Panc1 (cell line): ENCODE measurements at regions not wholly inside any gene's neighbourhood (a gene's known extent, or its start where the extent isn't known, plus 50 kb on each side); places are given as distances from the start of the nearest gene placed in this dataset.

Experiments used
- ATAC-seq: fragments of 200-7000 bp; cut with Tn5 transposase; 2 replicates; pipeline ENCODE4 v1.9.1; 2020; ENCODE audit warnings: mild to moderate bottlenecking, moderate library complexity
- BruUV-seq: library from RNA; stranded (reverse); fragments of 400-500 nt; replicated peaks from 2 replicates; lab custom pipeline; 2021; lab: Mats Ljungman, UMichigan
- CTCF ChIA-PET: fragments of 300-600 bp; sonication (Branson Sonifier 250); formaldehyde crosslinking; loops from one replicate; lab custom pipeline; 2022; ENCODE audit warnings: antibody characterized with exemption; lab: Charles Lee
- POLR2A ChIA-PET: fragments of 300-600 bp; sonication (Branson Sonifier 250); formaldehyde crosslinking; loops from one replicate; lab custom pipeline; 2022; ENCODE audit warnings: antibody characterized with exemption; lab: Charles Lee
- DNase-seq: peaks from one replicate; pipeline ENCODE4 v3.0.0-alpha.2; 2010; ENCODE audit warnings: low read depth, low spot score
- H3K27ac ChIP-seq: 2 replicates; pipeline ENCODE4 v1.5.1; 2011; ENCODE audit warnings: mild to moderate bottlenecking, low read length, inconsistent platforms
- H3K27me3 ChIP-seq: fragments of 200-500 bp; sonication (Bioruptor generic); 2 replicates; pipeline ENCODE4 v1.6.0; 2014; ENCODE audit warnings: low read length, inconsistent platforms; ENCODE audit not compliant: control insufficient read depth, insufficient read depth
- H3K36me3 ChIP-seq: fragments of 200-500 bp; sonication (Bioruptor generic); 2 replicates; pipeline ENCODE4 v1.5.1; 2014; ENCODE audit warnings: inconsistent platforms, mild to moderate bottlenecking, low read length, moderate library complexity; ENCODE audit not compliant: control insufficient read depth, insufficient read depth
- H3K4me1 ChIP-seq: 2 replicates; pipeline ENCODE4 v1.5.1; 2011; ENCODE audit warnings: inconsistent platforms, mild to moderate bottlenecking, low read length, moderate library complexity; ENCODE audit not compliant: control insufficient read depth, insufficient read depth
- H3K4me3 ChIP-seq, 2 experiments: 2 replicates each; pipeline ENCODE4 v1.5.1; 2011 to 2012; ENCODE audit warnings: low read depth in 2 of 2, low read length in 2 of 2, mild to moderate bottlenecking in 2 of 2, inconsistent platforms in 1 of 2, moderate library complexity in 1 of 2
- H3K9me3 ChIP-seq: fragments of 200-500 bp; sonication (Bioruptor generic); 2 replicates; pipeline ENCODE4 v1.5.1; 2014; ENCODE audit warnings: low read depth, mild to moderate bottlenecking, inconsistent platforms, low read length, moderate library complexity; ENCODE audit not compliant: control insufficient read depth, insufficient read depth
- CTCF ChIP-seq: fragments of 450-650 bp; IDR thresholded peaks from 2 replicates; pipeline ENCODE4 v1.5.1; 2017; ENCODE audit warnings: mild to moderate bottlenecking
- POLR2AphosphoS5 ChIP-seq: IDR thresholded peaks from 2 replicates; pipeline ENCODE4 v1.6.1; 2012; ENCODE audit warnings: mild to moderate bottlenecking, low read depth, low read length, moderate library complexity
- SIN3A ChIP-seq: IDR thresholded peaks from 2 replicates; pipeline ENCODE4 v1.6.1; 2012; ENCODE audit warnings: low read depth, mild to moderate bottlenecking, low read length, moderate library complexity, borderline replicate concordance; ENCODE audit not compliant: insufficient read depth
- TCF7L2 ChIP-seq: IDR thresholded peaks from 2 replicates; pipeline ENCODE4 v1.6.1; 2011; ENCODE audit warnings: mild to moderate bottlenecking, low read depth, low read length, inconsistent platforms
- in situ Hi-C: cut with HindIII; loops from 2 replicates; pipeline ENCODE4 v1.10.0; 2016; ENCODE audit warnings: low sequenced_read_pairs, low pct_unique_long_range_greater_than_20kb
- intact Hi-C: fragments of 100-400 bp; cut with micrococcal nuclease; formaldehyde crosslinking; loops from one replicate; pipeline ENCODE4 v1.10.0; 2022; ENCODE audit not compliant: unreplicated experiment
- TF ChIP-seq, protein P1 (sequence below), 2 experiments: IDR thresholded peaks; 2 replicates each; pipeline ENCODE4 v1.6.1; 2011 to 2012; ENCODE audit warnings: low read depth in 2 of 2, control low read depth in 1 of 2, low read length in 1 of 2, mild to moderate bottlenecking in 1 of 2, moderate library complexity in 1 of 2; ENCODE audit not compliant: insufficient read depth in 1 of 2

- Histone ChIP-seq H3K27me3 (0 out of 2 replicates have a peak, but pooled peaks cover 2% of the 10 kb centered on the region), H3K9me3 (no peaks in the 10 kb centered on the region), H3K4me1 (no peaks in the 10 kb centered on the region), H3K27ac (no peak overlapping the region), H3K36me3 (no peaks in the 10 kb centered on the region), H3K4me3 (no peak overlapping the region)
- DNase-seq (no peak), ATAC-seq (no peak)
- in situ Hi-C loops = no loop called here
- TF ChIP-seq CTCF (no peak), TCF7L2 (no peak), SIN3A (no peak), POLR2AphosphoS5 (no peak)
- TF ChIP-seq, protein P1, sequence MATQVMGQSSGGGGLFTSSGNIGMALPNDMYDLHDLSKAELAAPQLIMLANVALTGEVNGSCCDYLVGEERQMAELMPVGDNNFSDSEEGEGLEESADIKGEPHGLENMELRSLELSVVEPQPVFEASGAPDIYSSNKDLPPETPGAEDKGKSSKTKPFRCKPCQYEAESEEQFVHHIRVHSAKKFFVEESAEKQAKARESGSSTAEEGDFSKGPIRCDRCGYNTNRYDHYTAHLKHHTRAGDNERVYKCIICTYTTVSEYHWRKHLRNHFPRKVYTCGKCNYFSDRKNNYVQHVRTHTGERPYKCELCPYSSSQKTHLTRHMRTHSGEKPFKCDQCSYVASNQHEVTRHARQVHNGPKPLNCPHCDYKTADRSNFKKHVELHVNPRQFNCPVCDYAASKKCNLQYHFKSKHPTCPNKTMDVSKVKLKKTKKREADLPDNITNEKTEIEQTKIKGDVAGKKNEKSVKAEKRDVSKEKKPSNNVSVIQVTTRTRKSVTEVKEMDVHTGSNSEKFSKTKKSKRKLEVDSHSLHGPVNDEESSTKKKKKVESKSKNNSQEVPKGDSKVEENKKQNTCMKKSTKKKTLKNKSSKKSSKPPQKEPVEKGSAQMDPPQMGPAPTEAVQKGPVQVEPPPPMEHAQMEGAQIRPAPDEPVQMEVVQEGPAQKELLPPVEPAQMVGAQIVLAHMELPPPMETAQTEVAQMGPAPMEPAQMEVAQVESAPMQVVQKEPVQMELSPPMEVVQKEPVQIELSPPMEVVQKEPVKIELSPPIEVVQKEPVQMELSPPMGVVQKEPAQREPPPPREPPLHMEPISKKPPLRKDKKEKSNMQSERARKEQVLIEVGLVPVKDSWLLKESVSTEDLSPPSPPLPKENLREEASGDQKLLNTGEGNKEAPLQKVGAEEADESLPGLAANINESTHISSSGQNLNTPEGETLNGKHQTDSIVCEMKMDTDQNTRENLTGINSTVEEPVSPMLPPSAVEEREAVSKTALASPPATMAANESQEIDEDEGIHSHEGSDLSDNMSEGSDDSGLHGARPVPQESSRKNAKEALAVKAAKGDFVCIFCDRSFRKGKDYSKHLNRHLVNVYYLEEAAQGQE (IDR thresholded peaks at IDR 0.05; ENCODE audit: insufficient read depth in 1 of 2, low read depth in 2 of 2, low read length in 1 of 2) = no peak
- ChIA-PET CTCF (no interaction called here), POLR2A (no interaction called here)
- BruUV-seq = no TSS peak
- intact Hi-C loops = loop anchor here (10.0 kb wide), 2 partner anchors 89 to 579 kb away; no protein-coding TSS in a partner anchor
Observed at GRCh38 chr3:94246171-94246570, 183.3 kb downstream of the NSUN3 start.

GRCh38 chr3:94248042-94248441 lies 185.2 kb downstream of the NSUN3 start:
- BruUV-seq = no TSS peak
- Histone ChIP-seq H3K4me3 (no peak overlapping the region), H3K9me3 (no peaks in the 10 kb centered on the region), H3K36me3 (no peaks in the 10 kb centered on the region), H3K27ac (no peak overlapping the region), H3K4me1 (no peaks in the 10 kb centered on the region), H3K27me3 (0 out of 2 replicates have a peak, but pooled peaks cover 2% of the 10 kb centered on the region)
- in situ Hi-C loops = no loop called here
- DNase-seq (no peak), ATAC-seq (no peak)
- POLR2A ChIA-PET = no interaction called here
- intact Hi-C loops = loop anchor here (10.0 kb wide), 2 partner anchors 87 to 577 kb away; no protein-coding TSS in a partner anchor
- TF ChIP-seq SIN3A (no peak), TCF7L2 (no peak), POLR2AphosphoS5 (no peak), CTCF (no peak)
- TF ChIP-seq, protein P1 (IDR thresholded peaks at IDR 0.05; ENCODE audit: insufficient read depth in 1 of 2, low read depth in 2 of 2, low read length in 1 of 2) = no peak
- CTCF ChIA-PET = no interaction called here
